Left renal pelvis (tissue), 4 donors: ENCODE measurements at regions not wholly inside any gene's neighbourhood (a gene's known extent, or its start where the extent isn't known, plus 50 kb on each side); places are given as distances from the start of the nearest gene placed in this dataset.

Source experiments
- DNase-seq, 4 donors: peaks; one replicate each; pipeline ENCODE4 v3.0.0-alpha.2; 2013; ENCODE audit warnings: low read depth in 4 of 4, low spot score in 3 of 4

DNA sequence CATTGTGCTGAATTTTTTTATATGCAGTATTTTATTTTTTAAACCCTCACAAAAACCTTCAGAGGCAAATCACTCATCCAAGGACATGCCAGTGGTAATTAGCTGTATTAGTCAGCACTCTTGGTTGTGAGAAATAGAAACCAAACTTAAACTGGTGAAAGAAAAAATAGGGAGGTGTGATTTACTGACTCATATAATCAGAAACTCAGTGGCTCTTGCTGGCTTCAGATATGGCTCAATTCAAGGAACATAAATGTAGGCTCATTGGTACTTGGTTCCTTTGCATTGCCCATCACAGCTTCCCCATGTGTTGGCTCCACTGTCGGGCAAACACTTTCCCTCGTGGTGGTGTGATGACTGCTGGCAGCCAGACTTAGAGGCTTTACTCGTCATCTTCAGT lies 497.2 kb downstream of the MAT2B start:
- DNase-seq, result peak in 1 of 4 donors; percentile 21

DNA sequence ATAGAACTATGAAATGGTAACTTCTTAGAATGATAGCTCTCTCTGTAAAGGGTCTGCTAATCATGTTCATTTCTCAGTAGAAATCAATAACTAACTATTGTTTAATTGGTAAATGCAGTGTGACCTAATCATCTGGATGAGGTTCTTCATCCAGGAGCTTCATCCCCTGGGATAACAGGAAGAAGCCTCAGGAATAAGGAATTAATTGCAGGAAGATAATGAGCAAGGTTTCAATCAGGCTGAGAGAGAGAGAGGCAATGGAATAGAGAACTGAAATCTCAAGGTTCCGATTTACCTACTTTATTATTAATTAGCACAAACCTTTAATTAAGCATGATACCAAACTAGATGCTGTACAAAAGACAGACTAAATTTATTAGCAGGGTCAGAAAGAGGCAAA lies 499.7 kb downstream of the MAT2B start:
- no peak for DNase-seq

DNA sequence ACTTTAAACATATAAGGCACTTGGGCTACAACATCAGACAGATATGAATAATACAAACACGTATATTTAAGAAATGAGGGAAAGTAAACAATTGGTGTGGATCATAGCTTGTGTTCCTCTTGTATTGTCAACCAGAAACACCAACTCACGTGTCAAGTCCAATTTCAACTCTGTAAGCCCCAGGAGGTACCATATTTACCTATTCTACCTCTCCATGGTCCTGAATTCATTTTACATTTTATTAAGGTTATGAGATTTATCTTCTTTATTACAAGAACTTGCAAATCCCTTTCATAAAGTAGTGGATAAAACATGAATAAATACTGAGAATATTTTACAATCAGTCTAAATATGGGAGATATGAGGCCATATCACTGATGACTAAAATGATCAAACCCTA lies 501.6 kb downstream of the MAT2B start:
- DNase-seq, result no peak

DNA sequence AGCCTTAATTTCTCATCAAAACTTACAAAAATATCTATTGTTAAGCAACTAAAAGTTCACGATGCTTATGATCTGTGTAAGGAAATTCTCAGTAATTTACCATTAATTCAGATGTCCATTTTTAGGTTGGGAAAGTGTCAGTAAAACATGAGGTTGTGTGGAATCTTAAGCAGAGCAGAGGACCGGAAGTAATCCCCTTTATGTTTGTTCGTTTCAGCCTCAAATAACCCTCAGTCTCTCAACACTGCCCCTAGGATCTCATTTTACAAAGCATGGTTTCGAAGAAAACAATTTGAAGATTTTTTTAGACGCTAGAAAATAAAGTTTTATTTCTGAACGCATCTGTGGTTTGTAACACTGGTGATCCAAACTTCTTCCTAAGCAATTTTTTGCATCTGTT lies 504.2 kb downstream of the MAT2B start:
- DNase-seq, result no peak

DNA sequence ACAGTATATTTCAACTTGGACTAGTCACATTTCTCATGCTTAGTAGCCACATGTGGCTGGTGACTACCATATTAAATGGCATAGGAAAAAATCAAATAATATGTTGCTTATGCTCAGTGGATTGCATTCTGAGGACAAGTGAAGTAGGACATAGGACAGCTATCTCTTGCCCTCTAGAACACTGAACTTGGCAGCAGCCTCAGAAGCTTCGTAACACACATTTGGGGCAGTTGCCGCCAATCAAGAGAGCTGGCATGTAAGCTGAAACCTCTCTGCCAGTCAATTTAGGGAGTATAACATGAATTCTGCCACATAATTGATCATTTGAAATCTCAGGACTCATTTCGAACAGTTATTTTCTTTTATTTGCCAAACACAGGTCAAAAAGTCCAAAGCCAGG lies 505.5 kb downstream of the MAT2B start:
- DNase-seq, result no peak

DNA sequence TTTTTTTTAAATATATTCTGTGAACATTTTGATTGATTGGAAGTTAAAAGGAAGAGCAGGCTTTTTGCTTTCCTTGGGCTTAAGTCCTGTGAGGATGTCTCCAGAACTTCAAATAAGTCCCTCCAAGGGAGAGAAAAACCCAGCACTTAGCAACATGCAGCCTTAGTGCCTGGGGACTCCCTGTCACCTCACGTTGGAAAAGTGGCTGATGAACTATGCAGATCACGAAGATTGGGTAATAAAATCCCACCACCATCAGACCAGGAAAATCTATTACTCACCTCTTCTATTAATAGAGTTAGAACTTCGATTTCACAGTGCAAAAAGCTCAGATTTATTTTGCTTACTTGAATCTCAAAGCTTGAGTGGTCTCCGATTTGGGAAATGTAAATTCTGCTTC lies 507.0 kb downstream of the MAT2B start:
- DNase-seq, result no peak

DNA sequence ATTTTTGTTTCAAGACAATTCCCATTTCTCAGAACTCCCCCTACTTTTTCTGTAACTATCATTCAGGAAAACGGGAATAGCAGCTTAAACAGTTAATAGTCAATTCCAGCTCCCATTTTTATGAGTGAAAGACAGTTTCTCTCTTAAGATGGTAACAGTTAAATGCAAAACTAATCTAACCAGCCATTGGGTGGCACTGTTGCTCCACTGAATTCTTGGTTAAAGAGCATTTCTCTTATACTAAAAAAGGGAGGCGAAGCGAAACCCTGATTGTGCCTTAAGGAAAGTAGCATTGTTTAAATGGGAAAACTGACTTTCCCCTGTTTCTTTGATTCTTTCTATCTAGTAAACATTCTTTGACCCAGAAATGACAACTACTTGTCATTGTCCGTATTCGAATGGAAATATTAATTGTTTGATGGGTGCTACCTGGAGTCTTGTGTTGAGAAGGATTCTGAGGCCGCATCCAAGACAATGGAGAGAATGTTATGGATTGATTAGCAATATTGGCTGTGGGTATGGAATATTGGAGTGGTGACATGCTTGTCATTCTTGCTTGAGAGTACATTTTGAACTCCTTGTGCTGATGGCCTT lies 507.8 kb downstream of the MAT2B start:
- DNase-seq, result peak; percentile 60 to 74 (median 63)

DNA sequence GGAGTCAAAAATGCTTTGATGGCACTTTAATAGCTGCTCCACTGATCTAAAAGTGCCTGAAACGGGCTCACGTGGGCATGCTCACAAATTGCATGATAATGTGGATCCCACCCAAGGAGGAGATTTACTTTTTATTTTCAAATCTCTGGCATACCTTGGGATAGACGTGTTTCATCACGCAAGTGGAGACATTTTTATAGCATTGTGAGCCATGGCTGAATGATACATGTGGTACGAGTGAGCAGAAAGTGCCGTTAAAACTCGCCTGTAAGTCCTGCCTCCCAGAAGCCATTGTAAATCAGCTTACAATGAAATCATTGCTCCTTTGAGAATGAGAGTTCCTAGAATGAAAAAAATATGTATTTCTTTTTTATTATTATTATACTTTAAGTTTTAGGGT lies 514.7 kb downstream of the MAT2B start:
- no peak for DNase-seq

DNA sequence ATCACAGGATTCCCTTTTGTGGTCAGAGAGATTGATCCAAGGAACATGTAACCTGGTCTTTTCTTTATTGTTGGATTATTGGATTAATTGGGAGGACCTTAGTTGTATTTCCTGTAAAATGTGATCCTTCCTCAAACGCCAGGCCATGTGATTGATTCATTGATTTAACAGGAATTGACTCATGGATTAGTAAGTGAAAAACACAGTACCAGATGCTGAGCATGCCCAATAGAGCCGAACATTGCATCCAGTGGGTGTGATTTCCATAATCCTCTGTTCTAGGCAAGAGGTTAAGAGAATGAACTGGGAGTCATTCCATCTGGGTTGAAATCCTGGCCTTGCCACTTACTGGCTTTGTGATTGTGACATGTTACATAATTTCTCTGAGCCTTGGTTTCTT lies 522.3 kb downstream of the MAT2B start:
- no peak for DNase-seq

DNA sequence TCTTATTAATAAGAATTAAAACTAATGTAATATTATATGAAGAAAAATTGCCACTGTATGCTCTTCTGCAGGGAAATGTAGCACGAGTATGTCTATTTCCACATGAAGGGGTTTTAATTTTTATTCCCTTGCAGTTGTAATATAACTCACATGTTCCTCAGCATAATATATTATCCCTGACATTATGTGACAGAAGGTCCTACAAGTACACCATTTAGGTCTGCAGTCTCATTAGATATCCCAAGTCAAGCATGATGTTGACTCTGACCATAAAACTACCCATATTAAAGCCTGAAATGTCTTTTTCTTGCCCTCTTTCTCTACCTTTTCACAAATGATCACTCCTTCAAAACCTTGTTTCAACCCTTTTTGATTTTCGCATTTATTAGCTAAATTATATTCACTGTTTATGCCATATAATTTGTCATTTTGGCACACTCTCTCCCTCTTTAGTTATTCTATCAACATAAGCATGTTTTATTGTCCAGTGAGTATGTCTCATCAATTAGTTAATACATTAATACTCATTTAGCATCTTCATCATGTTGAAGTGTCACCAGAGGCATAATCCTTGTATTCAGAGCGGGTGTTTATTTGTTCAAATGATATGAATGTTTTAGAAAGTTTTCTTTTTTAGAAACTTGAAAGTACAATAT lies 532.8 kb downstream of the MAT2B start:
- no peak for DNase-seq

DNA sequence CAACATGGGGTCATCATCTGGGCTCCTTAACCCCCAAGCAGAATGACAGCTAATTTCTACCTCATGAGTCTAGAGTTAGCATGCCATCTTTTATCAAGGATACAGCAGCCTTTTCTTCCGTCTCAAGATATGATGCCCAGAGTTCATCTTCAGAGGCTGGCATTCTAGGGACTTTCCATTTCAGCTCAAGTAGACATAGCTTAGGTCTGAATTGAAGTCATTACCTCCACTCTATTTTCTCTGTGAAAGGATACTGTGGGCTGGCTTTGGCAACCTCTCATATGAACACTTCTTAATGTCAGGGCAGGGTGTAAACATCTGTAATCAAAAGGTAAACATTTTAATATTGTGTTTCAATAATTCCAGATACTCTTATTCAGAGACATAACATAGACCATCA lies 535.7 kb downstream of the MAT2B start:
- no peak for DNase-seq

DNA sequence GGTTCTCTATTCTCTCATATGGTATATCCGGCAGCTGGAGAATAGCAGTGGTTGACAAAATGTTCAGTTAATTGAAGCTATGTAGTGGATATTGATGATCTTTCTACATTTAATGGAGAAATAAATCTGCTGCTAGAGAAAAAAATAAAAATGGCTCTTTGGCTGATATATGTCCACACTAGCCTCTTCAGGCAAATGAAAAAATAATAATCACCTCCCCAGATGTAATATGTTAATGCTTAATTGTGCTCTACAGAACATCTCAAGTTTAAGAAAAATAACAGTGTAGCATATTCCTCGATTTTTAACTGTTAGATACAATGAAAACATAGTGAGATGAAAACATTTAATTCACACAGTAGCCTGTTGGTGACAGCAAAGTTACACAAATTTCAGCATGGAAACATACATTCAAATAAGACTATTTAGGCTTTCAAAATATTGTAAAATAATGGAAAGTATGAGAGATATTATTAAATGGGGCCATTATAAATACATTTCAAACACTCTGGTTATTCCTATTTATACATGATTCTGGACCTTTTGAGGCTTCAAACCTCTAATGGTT lies 543.0 kb downstream of the MAT2B start:
- DNase-seq, result no peak

DNA sequence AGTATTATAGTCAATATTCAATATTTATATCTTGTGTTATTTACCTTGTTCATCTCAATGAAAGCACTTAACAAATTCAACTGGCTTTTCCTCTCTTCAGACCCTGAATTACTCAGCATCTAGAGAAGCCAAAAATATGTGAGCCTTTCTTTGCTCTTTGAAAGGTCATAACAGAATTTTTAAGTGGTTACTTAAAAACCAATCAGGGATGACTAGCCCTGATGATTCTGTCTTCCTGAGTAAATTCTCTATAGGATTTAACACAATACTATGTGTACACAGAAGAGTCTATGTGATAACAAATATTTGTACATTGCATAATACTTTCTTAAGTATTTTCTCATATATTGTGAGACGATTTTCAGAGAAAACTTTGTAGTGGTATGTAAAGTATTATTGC lies 546.3 kb downstream of the MAT2B start:
- no peak for DNase-seq

DNA sequence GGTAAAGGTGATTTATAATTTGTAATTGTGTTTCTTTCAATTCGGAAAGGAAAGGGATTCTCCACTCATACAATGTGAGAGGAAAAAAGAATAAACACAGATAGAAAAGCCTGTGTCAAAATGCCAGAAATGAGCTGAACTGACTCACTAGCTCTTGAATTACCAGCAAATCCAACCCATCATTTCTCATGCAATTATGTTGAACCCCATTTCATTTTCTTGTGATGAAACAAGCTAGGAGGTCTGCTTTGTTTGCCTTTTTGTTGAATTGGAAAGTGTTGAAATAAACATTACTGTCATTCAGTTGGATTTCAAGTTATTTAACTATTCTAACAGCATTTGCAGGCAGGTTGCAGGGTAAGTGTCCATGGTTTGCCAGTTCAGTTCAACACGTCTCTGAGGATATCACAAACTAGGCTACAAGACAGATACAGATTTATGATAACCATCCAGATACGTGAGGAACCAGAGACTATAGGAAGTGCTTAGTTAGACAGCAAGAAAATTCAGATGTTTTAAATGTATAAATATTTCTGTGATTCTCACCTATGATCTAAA lies 547.2 kb downstream of the MAT2B start:
- DNase-seq, result no peak

DNA sequence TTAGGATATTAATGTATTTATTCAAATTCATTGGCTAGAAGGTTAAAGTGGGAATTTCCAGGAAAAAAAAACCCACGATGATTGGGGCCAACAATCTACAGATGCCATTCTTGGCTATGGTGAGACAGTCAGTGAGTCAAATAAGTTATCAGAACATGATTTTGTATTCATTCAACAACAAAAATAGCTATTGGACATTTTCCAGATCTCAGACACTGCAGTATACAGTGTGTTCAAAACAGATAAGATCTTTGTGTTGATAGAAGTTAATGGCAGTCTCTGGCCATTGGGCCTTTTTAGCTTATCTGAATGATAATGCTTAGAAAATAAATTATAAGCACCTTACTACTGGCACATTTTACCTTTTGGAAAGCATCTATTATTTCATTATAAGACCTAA lies 547.7 kb downstream of the MAT2B start:
- DNase-seq, result no peak

DNA sequence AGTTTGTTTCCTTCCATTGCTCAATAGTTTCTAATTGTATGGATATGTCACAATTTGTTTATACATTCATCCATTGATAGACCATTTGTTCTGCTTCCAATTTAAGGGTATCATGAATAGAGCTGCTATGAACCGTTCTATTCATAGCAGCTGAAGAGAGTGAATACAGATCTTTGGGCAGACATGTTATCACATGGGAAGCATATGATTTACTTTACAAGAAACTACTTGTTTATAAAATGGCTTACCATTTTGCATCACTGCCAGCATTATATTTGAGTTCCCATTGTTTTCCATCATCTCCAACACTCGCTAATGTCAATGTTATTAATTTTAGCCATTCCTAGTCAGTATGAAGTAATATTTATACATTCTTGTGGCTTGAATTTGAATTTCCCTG lies 549.0 kb downstream of the MAT2B start:
- DNase-seq, result no peak

DNA sequence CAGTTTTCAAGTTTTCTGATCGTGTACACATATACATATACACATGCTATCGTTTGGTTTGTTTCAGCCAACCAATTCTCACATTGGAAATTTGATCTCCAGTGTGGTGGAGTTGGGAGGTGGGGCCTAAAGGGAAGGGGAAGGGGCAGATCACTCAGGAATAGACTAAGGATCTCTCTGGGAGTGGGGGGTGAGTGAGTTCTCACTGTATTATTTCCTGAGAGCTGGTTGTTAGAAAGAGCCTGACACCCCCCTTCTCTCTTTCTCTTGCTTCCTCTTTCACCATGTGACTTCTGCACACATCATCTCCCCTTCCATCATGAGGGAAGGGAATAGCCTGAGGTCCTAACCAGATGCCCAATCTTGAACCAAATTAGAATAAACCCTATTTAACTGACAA lies 551.7 kb downstream of the MAT2B start:
- no peak for DNase-seq

DNA sequence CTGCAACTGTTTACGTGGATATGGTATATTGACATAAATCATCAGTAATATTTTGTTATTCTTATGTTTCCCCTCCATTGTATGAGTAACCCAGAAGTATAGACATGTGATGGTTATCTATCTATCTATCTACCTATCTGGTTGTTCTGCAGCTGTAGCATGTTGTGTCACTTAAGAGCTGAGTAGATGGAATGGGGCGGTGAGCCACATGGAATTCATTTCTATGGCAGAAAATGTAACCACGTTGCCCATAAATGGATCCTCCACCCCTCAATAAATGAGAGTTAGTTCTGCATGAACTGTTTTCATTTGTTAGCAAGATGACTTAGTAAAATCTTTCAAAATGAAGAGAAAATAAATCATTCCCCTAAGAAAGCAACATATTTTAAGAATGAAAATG lies 553.2 kb downstream of the MAT2B start:
- no peak for DNase-seq

DNA sequence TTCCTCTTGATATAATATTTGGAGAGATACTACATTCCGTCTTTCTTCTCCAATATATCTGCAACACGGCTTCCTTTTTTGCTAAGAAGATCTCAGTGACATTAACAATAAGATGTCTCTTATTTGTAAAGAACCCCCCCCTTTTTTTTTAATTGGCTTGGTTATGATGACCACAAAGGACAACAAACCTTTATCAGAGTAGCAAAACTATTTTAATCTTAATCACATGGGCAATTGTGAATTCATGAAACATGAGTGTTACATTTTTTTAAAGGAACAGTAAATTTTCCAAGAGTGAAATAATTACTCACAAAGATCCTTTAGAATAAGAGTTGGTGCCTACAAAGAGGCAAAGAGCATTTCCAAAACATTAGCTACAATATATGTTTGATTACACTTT lies 554.1 kb downstream of the MAT2B start:
- no peak for DNase-seq

DNA sequence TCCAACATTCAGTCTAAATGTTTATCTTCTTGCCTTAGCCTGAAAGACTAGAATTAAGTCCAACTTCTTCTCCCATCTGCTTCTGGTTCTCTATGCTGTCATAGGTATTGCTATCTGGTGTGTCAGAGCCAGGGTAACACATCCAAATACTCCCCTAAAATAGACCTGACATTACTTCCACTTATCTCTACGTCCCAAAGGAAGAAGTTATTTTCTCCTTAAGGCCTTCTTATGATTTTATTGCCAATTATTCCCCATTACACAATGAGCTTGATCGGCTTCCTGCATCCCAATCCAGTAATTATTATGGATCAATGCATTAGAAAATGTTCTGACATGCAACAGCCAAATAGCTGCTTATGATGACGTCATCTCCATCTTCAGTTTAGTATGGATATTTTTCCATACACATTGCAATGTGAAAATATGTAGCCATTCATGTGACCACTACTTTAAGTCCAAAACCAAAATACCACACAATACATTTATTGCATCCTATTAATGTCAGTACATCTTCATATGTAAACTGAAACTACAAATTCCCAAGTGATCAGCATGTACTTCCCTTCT lies 555.5 kb downstream of the MAT2B start:
- DNase-seq, result no peak

DNA sequence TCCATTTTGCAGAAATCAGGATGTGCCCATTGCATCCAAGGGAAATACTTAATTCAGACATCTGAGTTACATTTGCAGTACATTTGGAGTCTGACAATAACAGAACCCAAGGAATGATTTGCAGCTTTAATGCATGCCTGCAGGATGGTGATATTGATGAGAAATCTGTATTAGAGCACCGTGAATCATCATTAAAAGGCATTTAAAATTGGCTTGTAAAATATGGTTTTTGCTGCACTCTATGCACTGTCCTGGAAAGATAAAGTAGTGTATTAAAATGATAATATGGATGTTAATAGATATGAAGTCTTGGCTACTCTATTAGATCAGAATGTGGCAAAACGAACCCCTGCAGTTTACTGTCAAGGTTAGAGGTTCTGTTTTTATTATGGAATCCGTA lies 556.9 kb downstream of the MAT2B start:
- no peak for DNase-seq

DNA sequence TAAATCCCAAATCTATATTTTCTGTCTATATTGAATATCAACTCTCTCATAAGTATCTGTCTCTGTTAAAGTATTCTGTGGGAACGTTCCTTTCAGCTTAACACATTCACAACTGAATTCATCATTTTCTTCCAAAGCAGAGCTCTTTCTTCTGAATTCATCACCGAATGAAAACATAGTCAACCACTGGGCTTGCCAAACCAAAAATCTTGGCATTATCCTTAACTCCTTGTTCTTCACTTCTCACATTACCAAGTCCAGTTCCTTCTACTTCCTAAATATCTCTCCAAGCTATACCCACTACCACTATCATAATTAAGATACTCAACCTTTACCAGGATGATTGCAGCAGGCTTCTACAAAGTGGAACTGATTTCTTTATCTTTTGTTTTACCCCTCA lies 559.8 kb downstream of the MAT2B start:
- no peak for DNase-seq
